GM19025 (cell line): ENCODE measurements at regions not wholly inside any gene's neighbourhood (a gene's known extent, or its start where the extent isn't known, plus 50 kb on each side); places are given as distances from the start of the nearest gene placed in this dataset.

ENCODE experiments used
- ATAC-seq: cut with Tn5 transposase; IDR thresholded peaks from one replicate; pipeline ENCODE4 v1.9.1; 2021; ENCODE audit warnings: mild to moderate bottlenecking, low read depth, moderate library complexity; ENCODE audit not compliant: unreplicated experiment

- ATAC-seq = no peak
Observed at GRCh38 chr7:38069052-38069451, 109.0 kb upstream of the STARD3NL start.

- no peak for ATAC-seq
Observed at GRCh38 chr7:38070718-38071117, 107.3 kb upstream of the STARD3NL start.

GRCh38 chr7:38086857-38087256 lies 91.2 kb upstream of the STARD3NL start:
- ATAC-seq = no peak

GRCh38 chr7:38102507-38102906 lies 75.5 kb upstream of the STARD3NL start:
- no peak for ATAC-seq

GRCh38 chr7:38105874-38106483 lies 72.1 kb upstream of the STARD3NL start:
- ATAC-seq = no peak

- peak; percentile 74 for ATAC-seq
Observed at GRCh38 chr7:38107486-38107893, 70.6 kb upstream of the STARD3NL start.

- no peak for ATAC-seq
Observed at GRCh38 chr7:38112075-38112474, 66.0 kb upstream of the STARD3NL start.

- ATAC-seq = no peak
Observed at GRCh38 chr7:38120076-38120475, 58.0 kb upstream of the STARD3NL start.

GRCh38 chr7:38122501-38122900 lies 55.5 kb upstream of the STARD3NL start:
- no peak for ATAC-seq

GRCh38 chr7:38123494-38123893 lies 54.6 kb upstream of the STARD3NL start:
- no peak for ATAC-seq

GRCh38 chr7:38127216-38128207 lies 50.5 kb upstream of the STARD3NL start:
- no peak for ATAC-seq
